ENCODE measurements at regions not wholly inside any gene's neighbourhood (a gene's known extent, or its start where the extent isn't known, plus 50 kb on each side); places are given as distances from the start of the nearest gene placed in this dataset.
A peak's percentile ranks its signal among the peaks of the same experiment; 100 is the strongest.

GRCh38 chr1:244970744-244971551 is 106.6 kb upstream of the HNRNPU start:
- peak overlapping the region; percentile 74 for H3K4me3 ChIP-seq (ENCODE audit: low read depth, low read length)
- peak; percentile 97 for DNase-seq (ENCODE audit: low read depth)
- peak; percentile 56 for TF ChIP-seq CTCF (IDR thresholded peaks at IDR 0.05; ENCODE audit: insufficient read depth, low read depth, low read length)

- no peak for TF ChIP-seq CTCF (IDR thresholded peaks at IDR 0.05; ENCODE audit: insufficient read depth, low read depth, low read length)
- H3K4me3 ChIP-seq (ENCODE audit: low read depth, low read length): peak overlapping the region; percentile 74
- peak; percentile 78 for DNase-seq (ENCODE audit: low read depth)
These were observed 105.9 kb upstream of the HNRNPU start for GRCh38 chr1:244970236-244970743.

- TF ChIP-seq CTCF (IDR thresholded peaks at IDR 0.05; ENCODE audit: insufficient read depth, low read depth, low read length): no peak
- H3K4me3 ChIP-seq (ENCODE audit: low read depth, low read length): peak overlapping the region; percentile 74
- DNase-seq (ENCODE audit: low read depth): peak; percentile 92
These were observed 105.3 kb upstream of the HNRNPU start for GRCh38 chr1:244969355-244970235.

GRCh38 chr1:244968881-244969280 is 104.5 kb upstream of the HNRNPU start:
- DNase-seq (ENCODE audit: low read depth): no peak
- no peak for TF ChIP-seq CTCF (IDR thresholded peaks at IDR 0.05; ENCODE audit: insufficient read depth, low read depth, low read length)
- peak overlapping the region; percentile 74 for H3K4me3 ChIP-seq (ENCODE audit: low read depth, low read length)

GRCh38 chr1:244968471-244968871 is 104.1 kb upstream of the HNRNPU start:
- no peak for DNase-seq (ENCODE audit: low read depth)

GRCh38 chr1:244967159-244967558 is 102.8 kb upstream of the HNRNPU start:
- DNase-seq (ENCODE audit: low read depth): no peak
- no peak for TF ChIP-seq CTCF (IDR thresholded peaks at IDR 0.05; ENCODE audit: insufficient read depth, low read depth, low read length)

More at GRCh38 chr1:244968471-244968871, 104.1 kb upstream of the HNRNPU start:
- TF ChIP-seq CTCF (IDR thresholded peaks at IDR 0.05; ENCODE audit: insufficient read depth, low read depth, low read length): no peak
- peak overlapping the region; percentile 74 for H3K4me3 ChIP-seq (ENCODE audit: low read depth, low read length)

More at GRCh38 chr1:244967159-244967558, 102.8 kb upstream of the HNRNPU start:
- H3K4me3 ChIP-seq (ENCODE audit: low read depth, low read length): no peak overlapping the region

All from fibroblast of villous mesenchyme (primary cell).